AG04450 (cell line): ENCODE measurements at regions not wholly inside any gene's neighbourhood (a gene's known extent, or its start where the extent isn't known, plus 50 kb on each side); places are given as distances from the start of the nearest gene placed in this dataset.

Experiments
- CTCF ChIA-PET: fragments of 300-600, 350-600 bp; formaldehyde crosslinking; extraction: SDS; loops from one replicate; lab custom pipeline; 2022; ENCODE audit warnings: antibody characterized with exemption, inconsistent platforms; lab: Charles Lee
- POLR2A ChIA-PET: fragments of 350-600 bp; formaldehyde crosslinking; extraction: SDS; loops from one replicate; lab custom pipeline; 2021; ENCODE audit warnings: antibody characterized with exemption, inconsistent platforms; lab: Yijun Ruan, JAX
- DNase-seq: peaks from one replicate; pipeline ENCODE4 v3.0.0-alpha.2; 2011; ENCODE audit warnings: low read depth, low spot score
- H3K27ac ChIP-seq: one replicate; pipeline ENCODE4 v1.5.1; 2012; ENCODE audit warnings: low read depth, low read length, control low read depth
- H3K27me3 ChIP-seq: one replicate; pipeline ENCODE4 v1.6.0; 2012; ENCODE audit warnings: low read length; ENCODE audit not compliant: control insufficient read depth, insufficient read depth
- H3K4me3 ChIP-seq: 2 replicates; pipeline ENCODE4 v1.5.1; 2011; ENCODE audit warnings: mild to moderate bottlenecking, low read depth, low read length, control low read depth
- H3K9me3 ChIP-seq: 2 replicates; pipeline ENCODE4 v1.5.1; 2012; ENCODE audit warnings: low read length; ENCODE audit not compliant: control insufficient read depth, insufficient read depth
- TF ChIP-seq, protein P1 (sequence below): IDR thresholded peaks from 2 replicates; pipeline ENCODE4 v1.5.1; 2011; ENCODE audit warnings: low read depth, low read length, control low read depth, inconsistent platforms

DNA sequence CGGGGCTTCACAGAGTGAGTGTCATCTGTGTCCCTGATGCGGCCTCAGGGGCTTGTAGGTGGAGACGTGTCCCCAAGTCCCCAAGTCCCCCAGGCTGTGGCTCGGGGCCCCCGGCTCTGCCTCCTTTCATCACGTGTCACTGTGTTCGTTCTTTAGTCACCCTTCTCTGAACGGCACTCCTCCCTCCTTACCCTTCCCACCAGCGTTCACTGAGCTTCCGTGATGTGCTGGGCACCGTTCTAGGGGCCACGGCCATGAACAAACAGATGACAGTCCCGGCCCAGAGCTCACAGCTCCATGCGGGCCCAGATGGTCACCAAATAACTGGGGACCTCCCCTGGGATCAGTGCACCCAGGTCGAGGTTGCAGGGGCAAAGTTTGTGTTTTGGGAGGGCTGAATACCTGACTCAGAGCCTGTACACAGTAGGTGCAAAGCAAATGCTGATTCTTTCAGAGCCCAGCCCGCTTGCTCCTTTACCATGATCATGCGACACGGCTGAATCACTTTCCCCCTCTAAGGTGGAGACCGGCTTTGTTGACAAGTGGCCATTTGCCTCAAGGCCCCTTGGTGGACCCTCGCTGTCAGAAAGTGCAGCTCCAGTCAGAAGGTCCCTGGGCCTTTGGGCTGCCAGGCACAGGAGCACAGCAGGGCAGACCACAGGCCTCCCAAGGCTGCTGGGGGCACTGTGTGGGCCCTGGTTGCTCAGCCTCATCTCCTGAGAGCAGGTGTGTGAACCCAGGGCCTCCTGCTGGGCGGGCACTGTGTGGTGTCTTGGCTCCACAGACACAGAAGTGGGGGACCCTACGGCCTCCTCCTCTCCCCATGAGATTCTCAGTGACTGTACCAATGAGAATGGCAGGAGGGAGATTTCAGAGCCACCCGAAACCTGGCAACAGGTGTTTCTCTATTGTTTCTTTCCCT, 592.5 kb downstream of the PTPRU start:
- Histone ChIP-seq H3K27me3 (no peaks in the 10 kb centered on the region), H3K27ac (no peak overlapping the region), H3K4me3 (no peak overlapping the region), H3K9me3 (peaks cover 5% of the 10 kb centered on the region; the same call in 1 of the 2 replicates)
- no peak for DNase-seq
- TF ChIP-seq, protein P1, sequence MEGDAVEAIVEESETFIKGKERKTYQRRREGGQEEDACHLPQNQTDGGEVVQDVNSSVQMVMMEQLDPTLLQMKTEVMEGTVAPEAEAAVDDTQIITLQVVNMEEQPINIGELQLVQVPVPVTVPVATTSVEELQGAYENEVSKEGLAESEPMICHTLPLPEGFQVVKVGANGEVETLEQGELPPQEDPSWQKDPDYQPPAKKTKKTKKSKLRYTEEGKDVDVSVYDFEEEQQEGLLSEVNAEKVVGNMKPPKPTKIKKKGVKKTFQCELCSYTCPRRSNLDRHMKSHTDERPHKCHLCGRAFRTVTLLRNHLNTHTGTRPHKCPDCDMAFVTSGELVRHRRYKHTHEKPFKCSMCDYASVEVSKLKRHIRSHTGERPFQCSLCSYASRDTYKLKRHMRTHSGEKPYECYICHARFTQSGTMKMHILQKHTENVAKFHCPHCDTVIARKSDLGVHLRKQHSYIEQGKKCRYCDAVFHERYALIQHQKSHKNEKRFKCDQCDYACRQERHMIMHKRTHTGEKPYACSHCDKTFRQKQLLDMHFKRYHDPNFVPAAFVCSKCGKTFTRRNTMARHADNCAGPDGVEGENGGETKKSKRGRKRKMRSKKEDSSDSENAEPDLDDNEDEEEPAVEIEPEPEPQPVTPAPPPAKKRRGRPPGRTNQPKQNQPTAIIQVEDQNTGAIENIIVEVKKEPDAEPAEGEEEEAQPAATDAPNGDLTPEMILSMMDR = no peak
- ChIA-PET POLR2A (no interaction called here), CTCF (no interaction called here)

DNA sequence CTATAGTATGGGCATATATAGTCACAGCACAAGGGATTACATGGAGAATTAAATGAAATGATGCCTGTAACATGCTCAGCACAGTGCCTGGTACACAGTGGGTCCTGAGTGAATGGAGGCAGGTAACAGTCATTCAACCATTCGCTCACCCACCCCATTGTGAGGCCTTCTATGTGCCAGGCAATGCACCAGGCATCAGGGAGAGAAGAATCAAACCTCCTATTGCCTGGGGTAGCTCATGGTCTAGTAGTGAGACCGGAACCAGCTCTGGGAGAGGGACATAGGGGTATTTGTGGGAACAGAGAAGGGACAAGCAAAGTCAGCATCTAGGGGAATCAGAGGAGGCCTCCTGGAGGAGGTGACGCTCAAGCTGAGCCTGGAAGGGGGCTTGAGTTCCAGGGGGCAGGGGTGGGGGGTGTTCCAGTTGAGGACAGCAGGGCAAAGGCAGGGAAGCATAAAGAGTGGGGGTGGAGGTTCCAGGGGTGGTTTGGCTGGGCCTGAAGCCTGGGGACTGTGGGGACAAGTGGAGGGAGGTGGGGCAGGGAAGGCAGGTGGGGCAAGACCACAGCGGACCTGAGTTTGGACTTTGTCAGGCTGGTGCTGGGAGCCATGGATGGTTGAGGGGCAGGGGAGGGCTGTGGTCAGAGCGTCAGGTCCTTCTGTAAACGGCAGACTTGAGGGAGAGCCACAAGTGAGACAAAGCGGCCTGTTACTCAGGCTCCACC, 591.6 kb downstream of the PTPRU start:
- CTCF ChIA-PET = no interaction called here
- Histone ChIP-seq H3K27ac (no peak overlapping the region), H3K4me3 (no peak overlapping the region), H3K9me3 (peaks cover 5% of the 10 kb centered on the region; the same call in 1 of the 2 replicates), H3K27me3 (no peaks in the 10 kb centered on the region)
- POLR2A ChIA-PET = no interaction called here
- TF ChIP-seq, protein P1 = no peak
- no peak for DNase-seq

DNA sequence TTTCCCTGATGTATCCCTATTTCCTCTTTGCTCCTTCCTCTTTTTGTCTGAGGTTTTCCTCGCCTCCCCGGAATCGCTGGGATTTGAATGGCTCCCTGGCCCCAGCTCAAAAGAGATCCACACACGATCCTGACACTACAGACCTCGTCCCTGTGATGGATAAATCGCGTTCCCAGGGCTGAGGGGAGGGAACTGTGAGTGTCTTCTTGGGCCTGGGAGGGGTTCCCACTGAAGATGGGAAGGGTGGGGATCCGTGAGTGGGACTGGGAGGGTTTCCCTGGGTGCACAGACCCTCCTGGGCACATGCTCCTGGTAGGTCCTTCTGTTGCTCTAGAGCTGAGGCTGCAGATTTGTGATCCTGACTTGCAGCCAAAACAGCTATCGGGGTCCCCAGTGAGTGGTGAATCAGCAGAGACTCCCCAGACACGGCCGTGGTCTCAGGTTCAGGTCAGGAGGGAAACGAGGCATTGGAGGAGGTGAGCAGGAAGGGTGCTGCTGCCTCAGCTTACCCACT, 591.0 kb downstream of the PTPRU start:
- Histone ChIP-seq H3K27me3 (no peaks in the 10 kb centered on the region), H3K9me3 (peaks cover 5% of the 10 kb centered on the region; the same call in 1 of the 2 replicates), H3K27ac (no peak overlapping the region), H3K4me3 (no peak overlapping the region)
- POLR2A ChIA-PET = no interaction called here
- DNase-seq = no peak
- CTCF ChIA-PET = no interaction called here
- TF ChIP-seq, protein P1 = no peak

DNA sequence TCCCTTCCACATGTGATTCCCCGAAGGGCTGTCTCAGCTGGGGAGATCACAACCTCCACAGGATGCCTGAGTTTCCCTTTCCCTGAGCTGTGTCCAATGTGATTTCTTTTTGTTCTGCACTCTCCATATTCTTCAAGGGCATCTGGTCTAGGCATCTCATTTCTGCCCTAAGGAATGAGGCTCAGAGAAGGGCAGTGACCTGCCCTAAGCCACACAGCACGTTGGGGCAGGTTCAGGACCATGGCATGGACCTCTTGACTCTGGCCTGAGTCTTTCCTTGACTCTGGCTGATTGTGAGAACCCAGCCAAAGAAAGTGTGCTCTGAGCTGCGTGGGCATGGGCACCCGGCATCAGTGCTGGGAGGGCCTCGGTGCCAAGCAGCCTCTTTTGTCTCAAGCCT, 590.3 kb downstream of the PTPRU start:
- ChIA-PET POLR2A (no interaction called here), CTCF (no interaction called here)
- Histone ChIP-seq H3K9me3 (peaks cover 5% of the 10 kb centered on the region; the same call in 1 of the 2 replicates), H3K27ac (no peak overlapping the region), H3K4me3 (no peak overlapping the region), H3K27me3 (no peaks in the 10 kb centered on the region)
- TF ChIP-seq, protein P1 = no peak
- DNase-seq = no peak
